OCI-LY3 (cell line): ENCODE measurements at regions not wholly inside any gene's neighbourhood (a gene's known extent, or its start where the extent isn't known, plus 50 kb on each side); places are given as distances from the start of the nearest gene placed in this dataset.

ENCODE experiments used
- CTCF ChIP-seq: fragments of 200-600, 300-600 bp; sonication (generic); IDR thresholded peaks from 2 replicates; pipeline ENCODE4 v1.5.1; 2014; ENCODE audit warnings: antibody characterized with exemption, low read length, low read depth
- EZH2phosphoT487 ChIP-seq: fragments of 200-600 bp; shearing (Covaris generic); IDR thresholded peaks from 2 replicates; pipeline ENCODE4 v1.6.1; 2018; ENCODE audit warnings: antibody characterized with exemption, mixed run types, low read depth

GRCh38 chr3:166005126-166005525 is 167.9 kb upstream of the BCHE start:
- no peak for TF ChIP-seq CTCF
- TF ChIP-seq EZH2phosphoT487 = no peak
